PC-3 (cell line): ENCODE measurements at regions not wholly inside any gene's neighbourhood (a gene's known extent, or its start where the extent isn't known, plus 50 kb on each side); places are given as distances from the start of the nearest gene placed in this dataset.

Experiments
- ATAC-seq: fragments of 200-7000 bp; cut with Tn5 transposase; 2 replicates; pipeline ENCODE4 v1.9.1; 2020; ENCODE audit warnings: mild to moderate bottlenecking, moderate library complexity
- BruUV-seq: library from RNA; stranded (reverse); fragments of 400-500 nt; replicated peaks from 2 replicates; lab custom pipeline; 2021; lab: Mats Ljungman, UMichigan
- CTCF ChIA-PET: fragments of 300-600 bp; sonication (Branson Sonifier 250); formaldehyde crosslinking; loops from one replicate; lab custom pipeline; 2022; ENCODE audit warnings: antibody characterized with exemption; lab: Charles Lee
- POLR2A ChIA-PET: fragments of 300-600 bp; sonication (Branson Sonifier 250); formaldehyde crosslinking; loops from one replicate; lab custom pipeline; 2022; ENCODE audit warnings: antibody characterized with exemption; ENCODE audit not compliant: unreplicated experiment; lab: Charles Lee
- DNase-seq: peaks from one replicate; pipeline ENCODE4 v3.0.0-alpha.2; 2015
- H2AFZ ChIP-seq: fragments of 300-600 bp; sonication (generic); 2 replicates; pipeline ENCODE4 v1.6.0; 2016; ENCODE audit warnings: antibody characterized with exemption, low read length
- H3F3A ChIP-seq: fragments of 300-600 bp; sonication (generic); one replicate; pipeline ENCODE4 v1.6.0; 2017; ENCODE audit warnings: antibody characterized with exemption, low read length, control low read depth, mild to moderate bottlenecking; ENCODE audit not compliant: unreplicated experiment
- H3K27ac ChIP-seq: fragments of 300-600 bp; sonication (generic); 2 replicates; pipeline ENCODE4 v1.5.1; 2016; ENCODE audit warnings: mild to moderate bottlenecking, low read length
- H3K27me3 ChIP-seq: fragments of 300-600 bp; sonication (generic); 2 replicates; pipeline ENCODE4 v1.6.1; 2016; ENCODE audit warnings: low read length, mixed read lengths
- H3K36me3 ChIP-seq: fragments of 300-600 bp; sonication (generic); 2 replicates; pipeline ENCODE4 v1.6.1; 2016; ENCODE audit warnings: low read depth, mixed run types, low read length, mixed read lengths
- H3K4me1 ChIP-seq: fragments of 300-600 bp; sonication (generic); 2 replicates; pipeline ENCODE4 v1.5.1; 2016; ENCODE audit warnings: low read length; ENCODE audit not compliant: insufficient read depth
- H3K4me2 ChIP-seq: fragments of 300-600 bp; sonication (generic); 2 replicates; pipeline ENCODE4 v1.6.0; 2016; ENCODE audit warnings: low read length
- H3K4me3 ChIP-seq: fragments of 300-600 bp; sonication (generic); 2 replicates; pipeline ENCODE4 v1.5.1; 2016; ENCODE audit warnings: mild to moderate bottlenecking, low read length, mixed read lengths
- H3K79me2 ChIP-seq: fragments of 300-600 bp; sonication (generic); 2 replicates; pipeline ENCODE4 v1.6.1; 2017; ENCODE audit warnings: low read length, mixed read lengths
- H3K9ac ChIP-seq: fragments of 300-600 bp; sonication (generic); 2 replicates; pipeline ENCODE4 v1.6.0; 2016; ENCODE audit warnings: mild to moderate bottlenecking, low read length
- H3K9me2 ChIP-seq: fragments of 300-600 bp; sonication (generic); replicated peaks from 2 replicates; pipeline ENCODE4 v1.6.1; 2016; ENCODE audit warnings: mixed run types, low read length, mixed read lengths
- H3K9me3 ChIP-seq: fragments of 300-600 bp; sonication (generic); 2 replicates; pipeline ENCODE4 v1.6.1; 2016; ENCODE audit warnings: low read length, mixed read lengths
- H4K20me1 ChIP-seq: fragments of 300-600 bp; sonication (generic); 2 replicates; pipeline ENCODE4 v1.6.1; 2016; ENCODE audit warnings: low read length, mixed read lengths
- EZH2 ChIP-seq: fragments of 300-600 bp; sonication (generic); IDR thresholded peaks from one replicate; pipeline ENCODE4 v1.6.1; 2017; ENCODE audit warnings: antibody characterized with exemption, mild to moderate bottlenecking, low read length; ENCODE audit not compliant: unreplicated experiment
- EZH2phosphoT487 ChIP-seq: fragments of 300-600 bp; sonication (generic); IDR thresholded peaks from 2 replicates; pipeline ENCODE4 v1.6.1; 2018; ENCODE audit warnings: mild to moderate bottlenecking, antibody characterized with exemption, low read length, borderline replicate concordance
- intact Hi-C: fragments of 100-400 bp; cut with micrococcal nuclease; formaldehyde crosslinking; loops from 2 replicates; pipeline ENCODE4 v1.9.0; 2023
- TF ChIP-seq, protein P1 (sequence below): fragments of 300-600 bp; sonication (generic); conservative IDR thresholded peaks from 2 replicates; pipeline ENCODE4 v1.5.1; 2017; ENCODE audit warnings: antibody characterized with exemption, low read depth, mild to moderate bottlenecking, low read length

GRCh38 chr1:82899017-82899416 lies 1098.3 kb downstream of the ADGRL2 start:
- Histone ChIP-seq H4K20me1 (no peaks in the 10 kb centered on the region), H3K27me3 (no peaks in the 10 kb centered on the region), H3K4me3 (no peak overlapping the region), H3K9me2 (no peaks in the 10 kb centered on the region), H3K4me1 (peaks cover 6% of the 10 kb centered on the region; the same call in 1 of the 2 replicates), H3K4me2 (no peak overlapping the region), H2AFZ (no peak overlapping the region), H3K27ac (no peak overlapping the region), H3K9me3 (no peaks in the 10 kb centered on the region), H3K36me3 (no peaks in the 10 kb centered on the region), H3F3A (no peaks in the 10 kb centered on the region), H3K9ac (no peak overlapping the region), H3K79me2 (no peaks in the 10 kb centered on the region)
- ATAC-seq (no peak), DNase-seq (no peak)
- POLR2A ChIA-PET, result no interaction called here
- no TSS peak for BruUV-seq
- CTCF ChIA-PET, result no interaction called here
- TF ChIP-seq, protein P1, sequence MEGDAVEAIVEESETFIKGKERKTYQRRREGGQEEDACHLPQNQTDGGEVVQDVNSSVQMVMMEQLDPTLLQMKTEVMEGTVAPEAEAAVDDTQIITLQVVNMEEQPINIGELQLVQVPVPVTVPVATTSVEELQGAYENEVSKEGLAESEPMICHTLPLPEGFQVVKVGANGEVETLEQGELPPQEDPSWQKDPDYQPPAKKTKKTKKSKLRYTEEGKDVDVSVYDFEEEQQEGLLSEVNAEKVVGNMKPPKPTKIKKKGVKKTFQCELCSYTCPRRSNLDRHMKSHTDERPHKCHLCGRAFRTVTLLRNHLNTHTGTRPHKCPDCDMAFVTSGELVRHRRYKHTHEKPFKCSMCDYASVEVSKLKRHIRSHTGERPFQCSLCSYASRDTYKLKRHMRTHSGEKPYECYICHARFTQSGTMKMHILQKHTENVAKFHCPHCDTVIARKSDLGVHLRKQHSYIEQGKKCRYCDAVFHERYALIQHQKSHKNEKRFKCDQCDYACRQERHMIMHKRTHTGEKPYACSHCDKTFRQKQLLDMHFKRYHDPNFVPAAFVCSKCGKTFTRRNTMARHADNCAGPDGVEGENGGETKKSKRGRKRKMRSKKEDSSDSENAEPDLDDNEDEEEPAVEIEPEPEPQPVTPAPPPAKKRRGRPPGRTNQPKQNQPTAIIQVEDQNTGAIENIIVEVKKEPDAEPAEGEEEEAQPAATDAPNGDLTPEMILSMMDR, result no peak
- TF ChIP-seq EZH2, result no peak
- TF ChIP-seq EZH2phosphoT487, result no peak
- intact Hi-C loops, result no loop called here

- no peak overlapping the region for H3K27ac ChIP-seq
- DNase-seq (no peak), ATAC-seq (no peak)
- no peak overlapping the region for H3K4me2 ChIP-seq
- BruUV-seq, result no TSS peak
- no peaks in the 10 kb centered on the region for H3K79me2 ChIP-seq
- peaks cover 6% of the 10 kb centered on the region; the same call in 1 of the 2 replicates for H3K4me1 ChIP-seq
- H3K27me3 ChIP-seq, result no peaks in the 10 kb centered on the region
- no peak for TF ChIP-seq EZH2
- TF ChIP-seq, protein P1, result no peak
- no peak for TF ChIP-seq EZH2phosphoT487
- no peaks in the 10 kb centered on the region for H4K20me1 ChIP-seq
- H3K36me3 ChIP-seq, result no peaks in the 10 kb centered on the region
- ChIA-PET POLR2A (no interaction called here), CTCF (no interaction called here)
- no peaks in the 10 kb centered on the region for H3F3A ChIP-seq
- H3K9me3 ChIP-seq, result no peaks in the 10 kb centered on the region
- intact Hi-C loops, result no loop called here
- H3K9me2 ChIP-seq, result no peaks in the 10 kb centered on the region
- no peak overlapping the region for H3K9ac ChIP-seq
- H2AFZ ChIP-seq, result no peak overlapping the region
- H3K4me3 ChIP-seq, result no peak overlapping the region
These were observed 1096.8 kb downstream of the ADGRL2 start for GRCh38 chr1:82897549-82897948.

DNA sequence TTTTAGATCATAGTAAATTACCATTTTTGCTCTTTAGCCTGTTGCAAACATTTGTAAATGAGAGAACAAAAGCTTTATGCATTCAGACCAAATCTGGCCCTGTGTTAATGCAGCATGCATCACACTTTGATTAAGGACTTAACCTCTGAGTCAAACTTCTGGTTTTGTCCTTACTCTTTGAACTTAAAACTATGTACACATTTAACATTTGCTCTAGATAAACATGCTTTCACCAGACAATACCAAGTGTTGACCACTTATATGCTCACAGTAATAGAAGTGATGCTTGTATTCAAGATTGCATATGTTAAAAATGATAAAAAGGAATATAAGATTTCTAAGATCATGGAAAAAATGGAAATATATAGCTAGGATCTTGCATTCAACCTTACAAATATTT lies 1095.3 kb downstream of the ADGRL2 start:
- POLR2A ChIA-PET, result no interaction called here
- intact Hi-C loops, result no loop called here
- Histone ChIP-seq H3K9ac (no peak overlapping the region), H3K4me2 (no peak overlapping the region), H3K27ac (no peak overlapping the region), H3K27me3 (no peaks in the 10 kb centered on the region), H3K4me1 (peaks cover under 1% of the 10 kb centered on the region; the same call in 1 of the 2 replicates), H3F3A (no peaks in the 10 kb centered on the region), H2AFZ (no peak overlapping the region), H4K20me1 (no peaks in the 10 kb centered on the region), H3K79me2 (no peaks in the 10 kb centered on the region), H3K36me3 (no peaks in the 10 kb centered on the region), H3K4me3 (no peak overlapping the region), H3K9me2 (no peaks in the 10 kb centered on the region), H3K9me3 (no peaks in the 10 kb centered on the region)
- ATAC-seq, result no peak
- DNase-seq, result no peak
- no TSS peak for BruUV-seq
- TF ChIP-seq, protein P1, result no peak
- TF ChIP-seq EZH2 (no peak), EZH2phosphoT487 (no peak)
- CTCF ChIA-PET, result no interaction called here
